HEK293 (cell line): ENCODE measurements at regions not wholly inside any gene's neighbourhood (a gene's known extent, or its start where the extent isn't known, plus 50 kb on each side); places are given as distances from the start of the nearest gene placed in this dataset.

Experiments
- CTCF ChIA-PET: fragments of 350-600 bp; formaldehyde crosslinking; extraction: SDS; loops from one replicate; lab custom pipeline; 2021; ENCODE audit warnings: antibody characterized with exemption; lab: Yijun Ruan, JAX
- POLR2A ChIA-PET: fragments of 300-600 bp; formaldehyde crosslinking; extraction: SDS; loops from one replicate; lab custom pipeline; 2020; ENCODE audit warnings: antibody characterized with exemption, inconsistent platforms; lab: Yijun Ruan, JAX
- H3K27ac ChIP-seq: fragments of 200-500 bp; sonication (Bioruptor generic); 2 replicates; pipeline ENCODE4 v1.5.1; 2014; ENCODE audit warnings: low read depth, low read length, control low read depth, inconsistent platforms; ENCODE audit errors: extremely low read depth
- H3K36me3 ChIP-seq, 2 experiments: fragments of 200-500 bp in 1 of 2; sonication (Bioruptor generic) in 1 of 2; 1 replicate in 1 of 2; 2 replicates in 1 of 2; pipeline ENCODE4 v1.5.1; 2014 to 2017; ENCODE audit warnings: inconsistent platforms in 2 of 2, low read length in 2 of 2; ENCODE audit not compliant: control insufficient read depth in 2 of 2, insufficient read depth in 1 of 2
- H3K4me1 ChIP-seq: fragments of 200-500 bp; sonication (Bioruptor generic); 2 replicates; pipeline ENCODE4 v1.5.1; 2014; ENCODE audit warnings: mild to moderate bottlenecking, low read length, inconsistent platforms; ENCODE audit not compliant: control insufficient read depth, insufficient read depth
- H3K4me3 ChIP-seq: 2 replicates; pipeline ENCODE4 v1.5.1; 2011; ENCODE audit warnings: low read depth, mild to moderate bottlenecking, control low read depth, low read length, moderate library complexity
- H3K9me3 ChIP-seq: fragments of 200-500 bp; sonication (Bioruptor generic); 2 replicates; pipeline ENCODE4 v1.5.1; 2014; ENCODE audit warnings: low read depth, low read length, inconsistent platforms; ENCODE audit not compliant: control insufficient read depth, insufficient read depth
- GLI4 ChIP-seq: fragments of 450-650 bp; formaldehyde crosslinking; IDR thresholded peaks from 2 replicates; pipeline ENCODE4 v1.5.1; 2016; ENCODE audit warnings: missing biosample characterization, missing genetic modification characterization
- KLF17 ChIP-seq: fragments of 450-650 bp; formaldehyde crosslinking; IDR thresholded peaks from 2 replicates; pipeline ENCODE4 v1.5.1; 2016; ENCODE audit warnings: missing biosample characterization, missing genetic modification characterization
- KLF7 ChIP-seq: fragments of 450-650 bp; formaldehyde crosslinking; IDR thresholded peaks from 2 replicates; pipeline ENCODE4 v1.5.1; 2016; ENCODE audit warnings: missing biosample characterization, missing genetic modification characterization, borderline replicate concordance
- RBAK ChIP-seq: fragments of 450-650 bp; formaldehyde crosslinking; IDR thresholded peaks from 2 replicates; pipeline ENCODE4 v1.5.1; 2016; ENCODE audit warnings: missing biosample characterization, missing genetic modification characterization
- REST ChIP-seq: fragments of 450-650 bp; formaldehyde crosslinking; IDR thresholded peaks from 2 replicates; pipeline ENCODE4 v1.5.1; 2016; ENCODE audit warnings: missing biosample characterization, missing genetic modification characterization
- YY2 ChIP-seq: fragments of 450-650 bp; formaldehyde crosslinking; IDR thresholded peaks from 2 replicates; pipeline ENCODE4 v1.5.1; 2016; ENCODE audit warnings: missing biosample characterization, missing genetic modification characterization
- ZBTB49 ChIP-seq: fragments of 450-650 bp; formaldehyde crosslinking; IDR thresholded peaks from 2 replicates; pipeline ENCODE4 v1.5.1; 2016; ENCODE audit warnings: missing biosample characterization, missing genetic modification characterization, low read depth
- ZBTB8A ChIP-seq: fragments of 450-650 bp; formaldehyde crosslinking; IDR thresholded peaks from 2 replicates; pipeline ENCODE4 v1.5.1; 2016; ENCODE audit warnings: missing biosample characterization, missing genetic modification characterization
- ZNF112 ChIP-seq: fragments of 450-650 bp; formaldehyde crosslinking; IDR thresholded peaks from 2 replicates; pipeline ENCODE4 v1.5.0; 2017; ENCODE audit warnings: missing biosample characterization, missing genetic modification characterization
- ZNF114 ChIP-seq: fragments of 450-650 bp; formaldehyde crosslinking; IDR thresholded peaks from 2 replicates; pipeline ENCODE4 v1.5.0; 2017; ENCODE audit warnings: missing biosample characterization, missing genetic modification characterization
- ZNF16 ChIP-seq: fragments of 450-650 bp; formaldehyde crosslinking; IDR thresholded peaks from 2 replicates; pipeline ENCODE4 v1.5.1; 2016; ENCODE audit warnings: low read depth, missing biosample characterization, missing genetic modification characterization
- ZNF211 ChIP-seq: fragments of 450-650 bp; formaldehyde crosslinking; IDR thresholded peaks from 2 replicates; pipeline ENCODE4 v1.5.1; 2016; ENCODE audit warnings: low read depth, missing biosample characterization, missing genetic modification characterization
- ZNF354C ChIP-seq: fragments of 450-650 bp; formaldehyde crosslinking; IDR thresholded peaks from 2 replicates; pipeline ENCODE4 v1.5.1; 2016; ENCODE audit warnings: missing biosample characterization, missing genetic modification characterization, low read depth, borderline replicate concordance
- ZNF391 ChIP-seq: fragments of 450-650 bp; formaldehyde crosslinking; IDR thresholded peaks from 2 replicates; pipeline ENCODE4 v1.5.1; 2016; ENCODE audit warnings: low read depth, missing biosample characterization, missing genetic modification characterization, borderline replicate concordance
- ZNF416 ChIP-seq: fragments of 450-650 bp; formaldehyde crosslinking; IDR thresholded peaks from 2 replicates; pipeline ENCODE4 v1.5.1; 2016; ENCODE audit warnings: missing biosample characterization, missing genetic modification characterization
- ZNF488 ChIP-seq: fragments of 450-650 bp; formaldehyde crosslinking; IDR thresholded peaks from 2 replicates; pipeline ENCODE4 v1.5.1; 2016; ENCODE audit warnings: missing biosample characterization, missing genetic modification characterization
- ZNF549 ChIP-seq: fragments of 450-650 bp; IDR thresholded peaks from 2 replicates; pipeline ENCODE4 v1.5.1; 2018; ENCODE audit warnings: missing biosample characterization, missing genetic modification characterization, mild to moderate bottlenecking, inconsistent platforms, moderate library complexity
- ZNF596 ChIP-seq: fragments of 450-650 bp; IDR thresholded peaks from 2 replicates; pipeline ENCODE4 v1.5.0; 2018; ENCODE audit warnings: missing biosample characterization, mild to moderate bottlenecking, missing genetic modification characterization, moderate library complexity
- ZNF660 ChIP-seq: fragments of 450-650 bp; IDR thresholded peaks from 2 replicates; pipeline ENCODE4 v1.5.1; 2018; ENCODE audit warnings: missing biosample characterization, mild to moderate bottlenecking, missing genetic modification characterization
- ZNF776 ChIP-seq: fragments of 450-650 bp; formaldehyde crosslinking; IDR thresholded peaks from 2 replicates; pipeline ENCODE4 v1.5.0; 2017; ENCODE audit warnings: missing biosample characterization, missing genetic modification characterization, borderline replicate concordance
- TF ChIP-seq, protein P1 (sequence below): fragments of 450-650 bp; formaldehyde crosslinking; IDR thresholded peaks from 2 replicates; pipeline ENCODE4 v1.5.1; 2016; ENCODE audit warnings: missing biosample characterization, missing genetic modification characterization

DNA sequence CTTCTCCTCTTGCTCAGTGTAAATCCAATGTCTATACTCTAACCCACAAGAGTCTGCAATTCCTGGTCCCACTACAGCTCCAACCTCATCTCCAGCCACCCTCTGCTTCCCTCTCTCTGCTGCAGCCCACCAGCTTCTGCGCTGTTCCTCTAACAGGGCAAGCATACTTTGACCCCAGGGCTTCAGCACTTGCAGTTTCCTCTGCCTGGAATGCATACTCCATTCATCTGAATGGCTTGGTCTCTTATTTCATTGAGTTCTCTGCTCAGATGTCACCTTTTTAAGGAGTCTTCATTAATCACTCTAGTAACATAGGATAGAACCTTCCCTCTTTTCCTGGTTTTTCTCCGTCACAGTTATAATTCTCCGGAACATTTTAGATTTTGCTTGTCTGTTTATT, 141.6 kb downstream of the BUD13 start:
- ChIA-PET POLR2A (no interaction called here), CTCF (interaction anchor here (1.0 kb wide), 1 partner anchor 11 kb away, joined by 5 read pairs; no protein-coding TSS in a partner anchor)
- no peaks in the 10 kb centered on the region for H3K4me1 ChIP-seq
- no peaks in the 10 kb centered on the region for H3K36me3 ChIP-seq
- no peak overlapping the region for H3K4me3 ChIP-seq
- H3K27ac ChIP-seq = no peak overlapping the region
- no peaks in the 10 kb centered on the region for H3K9me3 ChIP-seq
- TF ChIP-seq ZNF354C (no peak), ZNF16 (tag by site-specific recombination) (no peak), ZNF660 (tag by site-specific recombination) (no peak), ZNF416 (tag by site-specific recombination) (no peak), ZNF114 (tag by site-specific recombination) (no peak), GLI4 (tag by site-specific recombination) (no peak), ZBTB8A (no peak), ZNF549 (tag by site-specific recombination) (no peak), ZNF776 (tag by site-specific recombination) (no peak), ZNF211 (tag by site-specific recombination) (no peak), YY2 (no peak), ZNF391 (tag by site-specific recombination) (no peak), KLF17 (tag by site-specific recombination) (no peak), RBAK (tag by site-specific recombination) (no peak), REST (tag by site-specific recombination) (no peak), ZNF596 (tag by site-specific recombination) (no peak), ZNF112 (no peak), ZNF488 (tag by site-specific recombination) (no peak), KLF7 (no peak)

DNA sequence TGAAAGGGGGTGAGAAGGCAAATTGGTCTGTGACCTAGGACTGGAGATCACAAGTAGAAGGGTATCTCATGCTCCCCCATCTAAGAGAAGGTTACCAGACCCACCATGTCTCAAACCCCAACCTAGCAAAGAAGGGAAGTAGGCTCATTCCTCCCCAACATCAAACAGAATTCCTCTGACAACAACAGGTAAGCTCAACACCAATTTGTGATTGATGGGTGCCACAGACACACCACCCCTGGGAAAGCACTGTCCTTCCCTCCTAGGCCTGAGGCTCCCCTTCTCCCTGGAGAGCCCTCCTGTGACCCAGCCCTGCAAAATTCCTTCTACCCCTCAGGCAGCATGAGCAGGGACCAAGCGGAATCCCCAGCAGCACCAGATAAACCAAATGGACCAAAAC, 154.3 kb downstream of the BUD13 start:
- Histone ChIP-seq H3K9me3 (no peaks in the 10 kb centered on the region), H3K4me3 (no peak overlapping the region), H3K36me3 (no peaks in the 10 kb centered on the region), H3K27ac (no peak overlapping the region), H3K4me1 (no peaks in the 10 kb centered on the region)
- CTCF ChIA-PET = no interaction called here
- TF ChIP-seq ZBTB49 (tag by site-specific recombination) = no peak
- TF ChIP-seq, protein P1, sequence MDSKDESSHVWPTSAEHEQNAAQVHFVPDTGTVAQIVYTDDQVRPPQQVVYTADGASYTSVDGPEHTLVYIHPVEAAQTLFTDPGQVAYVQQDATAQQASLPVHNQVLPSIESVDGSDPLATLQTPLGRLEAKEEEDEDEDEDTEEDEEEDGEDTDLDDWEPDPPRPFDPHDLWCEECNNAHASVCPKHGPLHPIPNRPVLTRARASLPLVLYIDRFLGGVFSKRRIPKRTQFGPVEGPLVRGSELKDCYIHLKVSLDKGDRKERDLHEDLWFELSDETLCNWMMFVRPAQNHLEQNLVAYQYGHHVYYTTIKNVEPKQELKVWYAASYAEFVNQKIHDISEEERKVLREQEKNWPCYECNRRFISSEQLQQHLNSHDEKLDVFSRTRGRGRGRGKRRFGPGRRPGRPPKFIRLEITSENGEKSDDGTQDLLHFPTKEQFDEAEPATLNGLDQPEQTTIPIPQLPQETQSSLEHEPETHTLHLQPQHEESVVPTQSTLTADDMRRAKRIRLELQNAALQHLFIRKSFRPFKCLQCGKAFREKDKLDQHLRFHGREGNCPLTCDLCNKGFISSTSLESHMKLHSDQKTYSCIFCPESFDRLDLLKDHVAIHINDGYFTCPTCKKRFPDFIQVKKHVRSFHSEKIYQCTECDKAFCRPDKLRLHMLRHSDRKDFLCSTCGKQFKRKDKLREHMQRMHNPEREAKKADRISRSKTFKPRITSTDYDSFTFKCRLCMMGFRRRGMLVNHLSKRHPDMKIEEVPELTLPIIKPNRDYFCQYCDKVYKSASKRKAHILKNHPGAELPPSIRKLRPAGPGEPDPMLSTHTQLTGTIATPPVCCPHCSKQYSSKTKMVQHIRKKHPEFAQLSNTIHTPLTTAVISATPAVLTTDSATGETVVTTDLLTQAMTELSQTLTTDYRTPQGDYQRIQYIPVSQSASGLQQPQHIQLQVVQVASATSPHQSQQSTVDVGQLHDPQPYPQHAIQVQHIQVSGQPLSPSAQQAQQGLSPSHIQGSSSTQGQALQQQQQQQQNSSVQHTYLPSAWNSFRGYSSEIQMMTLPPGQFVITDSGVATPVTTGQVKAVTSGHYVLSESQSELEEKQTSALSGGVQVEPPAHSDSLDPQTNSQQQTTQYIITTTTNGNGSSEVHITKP = 0 out of 2 replicates have a peak, but pooled peaks have one; percentile 14
- POLR2A ChIA-PET = no interaction called here
